ENCODE measurements at regions not wholly inside any gene's neighbourhood (a gene's known extent, or its start where the extent isn't known, plus 50 kb on each side); places are given as distances from the start of the nearest gene placed in this dataset.
"Not testable (repeated sequence)": the region's sequence is repeated elsewhere in the genome, so short reads cannot be mapped to it uniquely, and the experiment has no call there.

DNA sequence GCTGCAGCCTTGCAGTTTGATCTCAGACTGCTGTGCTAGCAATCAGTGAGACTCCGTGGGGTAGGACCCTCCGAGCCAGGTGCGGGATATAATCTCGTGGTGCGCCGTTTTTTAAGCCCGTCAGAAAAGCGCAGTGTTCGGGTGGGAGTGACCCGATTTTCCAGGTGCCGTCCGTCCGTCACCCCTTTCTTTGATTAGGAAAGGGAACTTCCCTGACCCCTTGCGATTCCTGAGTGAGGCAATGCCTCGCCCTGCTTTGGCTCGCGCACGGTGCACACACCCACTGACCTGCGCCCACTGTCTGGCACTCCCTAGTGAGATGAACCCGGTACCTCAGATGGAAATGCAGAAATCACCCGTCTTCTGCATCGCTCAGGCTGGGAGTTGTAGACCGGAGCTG, 203.2 kb downstream of the SNCAIP start:
- not testable (repeated sequence) for DNase-seq

- no peak for DNase-seq
These were observed 203.8 kb downstream of the SNCAIP start for GRCh38 chr5:122515709-122516431.

GRCh38 chr5:122516432-122516743, 204.4 kb downstream of the SNCAIP start:
- no peak for DNase-seq

- DNase-seq, result no peak
These were observed 205.1 kb downstream of the SNCAIP start for GRCh38 chr5:122517091-122517490.

DNA sequence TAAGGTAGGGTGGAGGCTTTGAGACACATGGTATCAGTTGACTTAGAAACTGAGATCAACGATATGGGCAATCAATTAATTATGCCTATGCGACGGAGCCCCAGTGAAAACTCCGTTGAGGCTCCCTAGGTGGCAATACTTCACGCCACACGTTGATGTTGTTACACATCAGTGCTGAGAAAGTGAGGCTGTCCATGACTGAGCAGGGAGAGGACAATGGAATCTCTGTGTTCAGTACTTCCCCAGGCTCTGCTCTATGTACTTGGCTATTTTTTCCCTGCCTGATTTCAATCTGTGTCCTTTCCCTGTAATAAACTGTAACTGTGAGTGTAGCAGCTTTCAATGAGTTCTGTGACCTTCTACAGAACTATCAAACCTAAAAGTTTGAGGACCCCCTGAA, 211.7 kb downstream of the SNCAIP start:
- DNase-seq, result no peak

- DNase-seq, result no peak
These were observed 215.5 kb downstream of the SNCAIP start for GRCh38 chr5:122527547-122527946.

DNA sequence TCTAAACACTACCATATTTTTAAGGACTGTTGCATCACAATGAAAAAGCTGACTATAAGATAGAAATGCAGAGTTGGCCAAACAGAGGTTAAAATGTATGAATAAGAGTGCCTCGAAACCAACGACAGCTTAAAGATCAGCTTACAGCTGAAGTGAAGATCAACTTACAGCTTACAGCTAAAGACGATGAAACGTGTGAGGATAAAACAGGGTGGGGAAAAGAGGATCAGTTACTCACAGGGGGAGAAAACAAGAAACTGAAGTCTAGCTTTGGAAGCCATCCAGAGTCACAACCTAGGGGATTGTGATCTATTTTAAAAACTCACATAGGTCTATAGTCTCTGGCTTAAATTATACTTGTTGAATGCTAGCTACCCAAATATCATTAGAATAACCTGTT, 220.0 kb downstream of the SNCAIP start:
- DNase-seq, result no peak

DNA sequence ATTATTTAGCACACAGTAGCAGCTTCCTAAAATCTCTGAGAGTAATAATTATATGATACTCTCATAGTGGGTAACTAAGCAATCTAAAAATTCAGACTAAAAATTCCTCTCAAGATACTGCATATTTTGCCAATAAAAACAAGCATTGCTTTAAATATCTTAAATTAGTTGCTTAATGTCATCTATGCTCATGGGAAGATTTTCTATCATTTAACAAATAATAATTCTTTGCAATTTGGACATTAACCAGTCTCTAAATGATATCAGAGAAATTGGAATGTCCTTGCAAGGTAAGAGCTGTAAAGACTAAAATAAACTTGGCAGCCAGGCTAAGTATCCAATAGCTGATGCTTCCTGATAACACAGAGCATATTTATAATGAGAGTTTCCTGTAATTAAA, 221.8 kb downstream of the SNCAIP start:
- DNase-seq, result no peak

DNA sequence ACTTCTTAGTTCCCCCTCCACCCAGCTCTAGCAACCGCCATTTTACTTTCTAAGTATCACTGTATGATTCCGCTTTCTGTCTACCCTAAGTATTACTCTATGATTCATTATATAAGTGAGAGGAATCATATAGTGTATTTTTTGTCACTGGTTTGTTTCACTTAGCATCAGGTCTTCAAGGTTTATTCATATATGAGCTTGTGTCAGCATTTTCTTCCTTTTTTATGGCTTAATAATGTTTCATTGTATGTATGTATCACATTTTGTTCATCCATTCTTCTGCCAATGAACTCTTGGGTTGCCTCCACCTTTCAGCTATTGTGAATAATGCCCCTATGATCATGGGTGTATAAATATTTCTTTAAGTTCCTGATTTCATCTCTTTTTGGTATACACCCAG, 222.8 kb downstream of the SNCAIP start:
- DNase-seq, result no peak

GRCh38 chr5:122541388-122541787, 229.4 kb downstream of the SNCAIP start:
- DNase-seq, result no peak

- no peak for DNase-seq
These were observed 228.9 kb upstream of the SNX2 start for GRCh38 chr5:122545986-122546385.

GRCh38 chr5:122547219-122547618, 227.7 kb upstream of the SNX2 start:
- DNase-seq, result no peak

DNA sequence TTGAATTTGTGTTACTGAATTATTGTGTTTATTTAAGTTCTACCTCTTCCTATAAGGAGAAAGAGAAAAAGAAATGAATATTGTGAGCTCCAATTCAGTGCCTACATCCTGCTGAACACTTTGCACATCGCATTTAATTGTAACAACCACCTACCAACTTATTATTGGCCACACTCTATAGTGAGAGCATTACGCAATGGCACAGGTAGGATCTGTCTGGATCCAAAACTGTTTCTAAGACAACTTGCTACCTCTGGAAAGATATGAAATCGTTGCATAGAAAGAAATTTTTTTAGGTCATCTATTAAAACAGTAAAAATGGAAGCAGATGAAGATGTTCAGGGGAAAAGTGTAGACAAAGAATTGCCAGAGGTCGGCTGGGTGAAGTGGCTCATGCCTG, 227.2 kb upstream of the SNX2 start:
- DNase-seq, result no peak

DNA sequence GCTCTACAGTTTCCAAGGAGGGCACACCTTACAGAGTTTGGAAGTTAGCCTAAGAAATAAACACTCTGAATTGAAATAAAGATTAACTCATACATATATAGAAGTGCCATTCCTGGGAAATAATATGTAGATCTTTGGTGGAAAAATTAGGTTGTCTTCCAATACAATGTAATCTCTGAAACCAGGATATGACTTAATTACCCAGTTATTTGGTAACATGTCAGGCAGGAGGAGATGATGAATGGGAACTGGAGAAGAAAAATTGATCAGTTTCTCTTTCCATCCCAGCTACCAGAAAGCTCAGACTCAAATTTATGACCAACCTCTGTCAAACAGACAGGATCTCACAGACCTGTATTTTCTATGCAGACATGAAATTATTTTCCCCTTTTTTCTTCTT, 215.2 kb upstream of the SNX2 start:
- no peak for DNase-seq

DNA sequence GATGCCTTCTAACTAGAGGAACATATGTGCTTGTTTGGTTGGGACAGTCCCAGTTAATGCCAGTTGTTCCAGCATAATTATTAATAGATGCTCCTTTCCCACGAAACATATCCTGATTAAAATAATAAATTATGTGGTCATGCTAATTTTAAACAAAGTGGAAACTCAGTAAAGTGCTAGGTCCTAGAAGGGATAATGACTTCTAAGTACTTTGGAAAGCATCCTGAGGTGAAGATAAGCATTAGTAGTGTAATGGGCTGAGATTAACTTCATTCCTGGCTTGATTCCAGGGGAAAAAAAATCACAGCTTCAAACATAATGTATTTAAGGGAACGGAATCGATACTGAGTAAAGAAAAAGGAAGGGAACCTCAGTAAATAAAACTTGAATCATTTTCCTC, 213.7 kb upstream of the SNX2 start:
- DNase-seq, result no peak

- no peak for DNase-seq
These were observed 209.5 kb upstream of the SNX2 start for GRCh38 chr5:122565331-122565730.

DNA sequence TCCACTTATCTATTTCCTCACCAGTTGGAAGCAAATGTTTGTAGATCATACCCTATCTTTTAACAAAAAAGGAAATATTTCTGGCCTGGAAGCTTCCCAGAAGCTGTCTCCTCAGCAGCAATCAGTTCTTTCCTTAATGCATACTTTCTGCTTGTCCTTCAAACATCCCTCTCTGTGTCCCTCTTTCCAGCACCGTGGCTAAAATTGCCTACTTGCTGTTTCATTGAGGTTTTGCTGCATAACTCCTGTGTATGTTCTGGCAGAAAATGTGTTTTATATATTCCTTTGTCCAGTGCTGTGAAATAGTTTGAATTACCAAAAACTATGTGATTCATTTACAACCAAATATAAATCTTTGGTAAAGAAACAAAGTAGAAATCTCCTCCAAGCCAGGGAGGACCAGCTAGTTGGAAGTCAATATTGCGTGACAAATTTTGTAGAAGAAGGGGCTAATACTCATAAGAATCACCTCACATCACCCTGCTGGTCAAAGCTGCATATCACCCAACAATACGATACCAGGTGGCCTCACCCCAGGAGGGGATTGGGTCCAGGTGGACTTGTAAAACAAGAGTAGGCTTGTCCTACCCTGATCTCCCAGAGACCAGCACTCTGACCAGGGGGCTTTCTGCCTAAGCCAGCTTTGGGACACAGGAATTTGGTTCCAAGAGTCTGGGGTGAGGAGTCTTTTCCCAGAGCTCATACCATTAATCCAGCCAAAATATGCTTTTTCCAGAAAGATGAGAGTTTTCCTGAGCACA, 198.4 kb upstream of the SNX2 start:
- DNase-seq, result no peak

GRCh38 chr5:122581629-122582028, 193.3 kb upstream of the SNX2 start:
- no peak for DNase-seq

- no peak for DNase-seq
These were observed 190.2 kb upstream of the SNX2 start for GRCh38 chr5:122584411-122585300.

DNA sequence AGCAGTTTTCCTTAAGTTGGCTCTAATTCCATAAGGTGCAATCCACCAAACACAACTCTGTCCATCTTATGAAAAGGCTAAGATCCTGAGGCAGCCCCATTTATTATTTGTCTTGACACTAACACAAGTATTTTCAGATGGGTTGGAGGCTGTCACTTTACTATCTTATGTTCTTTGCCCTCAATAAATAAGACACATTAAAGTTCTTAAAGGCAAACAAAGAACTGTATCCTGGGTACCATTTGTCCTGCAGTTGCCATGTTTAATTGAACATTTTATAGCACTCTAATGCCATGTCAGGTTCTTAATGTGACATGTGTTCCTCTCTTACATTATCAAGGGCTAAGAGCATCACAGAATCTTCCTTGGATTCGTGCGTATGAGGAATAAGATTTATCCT, 189.5 kb upstream of the SNX2 start:
- no peak for DNase-seq

- no peak for DNase-seq
These were observed 188.5 kb upstream of the SNX2 start for GRCh38 chr5:122586351-122586750.

GRCh38 chr5:122591828-122592227, 183.1 kb upstream of the SNX2 start:
- no peak for DNase-seq

DNA sequence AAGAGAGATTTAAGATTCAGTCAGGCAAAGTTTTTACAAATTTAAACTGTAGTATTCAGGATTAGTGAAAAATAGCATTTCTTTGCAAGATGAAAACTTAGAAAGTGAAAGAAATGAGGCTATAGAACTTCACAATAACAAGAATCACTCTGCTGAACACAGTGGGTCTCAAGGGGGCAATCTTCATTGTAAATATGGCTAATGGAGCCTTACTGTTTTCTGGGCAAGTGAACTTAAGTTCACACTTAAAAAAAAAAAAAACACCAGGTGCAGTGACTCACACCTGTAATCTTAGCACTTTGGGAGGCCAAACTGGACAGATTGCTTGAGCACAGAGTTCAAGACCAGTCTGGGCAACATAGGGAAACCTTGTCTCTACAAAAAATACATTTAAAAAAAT, 175.9 kb upstream of the SNX2 start:
- DNase-seq, result no peak

- no peak for DNase-seq
These were observed 174.0 kb upstream of the SNX2 start for GRCh38 chr5:122600924-122601323.
